CD4-positive, alpha-beta T cell treated with Interferon gamma for 1 hour (primary cell): ENCODE measurements at regions not wholly inside any gene's neighbourhood (a gene's known extent, or its start where the extent isn't known, plus 50 kb on each side); places are given as distances from the start of the nearest gene placed in this dataset.
"Not testable (repeated sequence)": the region's sequence is repeated elsewhere in the genome, so short reads cannot be mapped to it uniquely, and the experiment has no call there.

ENCODE experiments used
- DNase-seq: peaks from one replicate; pipeline ENCODE4 v3.0.0-alpha.2; 2020

DNA sequence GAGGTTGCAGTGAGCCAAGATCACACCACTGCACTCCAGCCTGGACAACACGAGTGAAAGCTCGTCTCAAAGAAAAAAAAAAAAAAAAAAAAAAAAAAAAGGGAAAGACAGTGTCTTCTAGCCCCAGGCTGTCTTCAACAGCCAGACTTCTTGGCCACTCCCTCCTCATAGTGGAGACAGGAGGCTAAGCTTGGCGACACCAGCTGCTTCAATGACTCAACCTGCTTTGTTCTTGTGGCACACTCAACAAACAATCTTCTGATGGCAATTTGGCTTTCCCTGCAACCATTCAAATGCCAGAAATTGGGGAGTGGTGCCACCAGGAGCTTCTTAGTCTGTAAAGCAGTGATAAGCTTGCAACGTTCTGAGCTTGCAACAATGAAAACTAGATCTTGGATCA lies 290.4 kb upstream of the DYNLRB2 start:
- no peak for DNase-seq

DNA sequence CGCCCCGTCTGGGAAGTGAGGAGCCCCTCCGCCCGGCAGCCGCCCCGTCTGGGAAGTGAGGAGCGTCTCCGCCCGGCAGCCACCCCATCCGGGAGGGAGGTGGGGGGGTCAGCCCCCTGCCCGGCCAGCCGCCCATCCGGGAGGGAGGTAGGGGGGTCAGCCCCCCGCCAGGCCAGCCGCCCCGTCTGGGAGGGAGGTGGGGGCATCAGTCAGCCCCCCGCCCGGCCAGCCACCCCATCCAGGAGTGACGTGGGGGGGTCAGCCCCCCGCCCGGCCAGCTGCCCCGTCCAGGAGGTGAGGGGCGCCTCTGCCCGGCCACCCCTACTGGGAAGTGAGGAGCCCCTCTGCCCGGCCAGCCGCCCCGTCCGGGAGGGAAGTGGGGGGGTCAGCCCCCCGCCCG lies 297.5 kb upstream of the DYNLRB2 start:
- DNase-seq, result not testable (repeated sequence)

DNA sequence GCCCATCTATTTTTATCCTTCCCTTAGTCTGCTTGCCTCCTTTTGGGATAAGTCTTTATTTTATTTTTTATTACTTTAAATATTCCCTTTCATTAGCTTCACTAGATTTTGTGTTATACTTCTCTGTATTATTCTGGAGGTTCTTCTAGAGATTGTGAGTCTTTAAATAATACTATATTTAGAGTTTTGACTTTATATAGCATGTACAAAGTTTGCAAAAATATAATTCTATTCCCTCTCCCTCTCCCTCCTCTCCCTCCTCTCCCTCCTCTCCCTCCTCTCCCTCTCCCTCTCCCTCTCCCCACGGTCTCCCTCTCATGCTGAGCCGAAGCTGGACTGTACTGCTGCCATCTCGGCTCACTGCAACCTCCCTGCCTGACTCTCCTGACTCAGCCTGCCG lies 298.5 kb upstream of the DYNLRB2 start:
- not testable (repeated sequence) for DNase-seq

DNA sequence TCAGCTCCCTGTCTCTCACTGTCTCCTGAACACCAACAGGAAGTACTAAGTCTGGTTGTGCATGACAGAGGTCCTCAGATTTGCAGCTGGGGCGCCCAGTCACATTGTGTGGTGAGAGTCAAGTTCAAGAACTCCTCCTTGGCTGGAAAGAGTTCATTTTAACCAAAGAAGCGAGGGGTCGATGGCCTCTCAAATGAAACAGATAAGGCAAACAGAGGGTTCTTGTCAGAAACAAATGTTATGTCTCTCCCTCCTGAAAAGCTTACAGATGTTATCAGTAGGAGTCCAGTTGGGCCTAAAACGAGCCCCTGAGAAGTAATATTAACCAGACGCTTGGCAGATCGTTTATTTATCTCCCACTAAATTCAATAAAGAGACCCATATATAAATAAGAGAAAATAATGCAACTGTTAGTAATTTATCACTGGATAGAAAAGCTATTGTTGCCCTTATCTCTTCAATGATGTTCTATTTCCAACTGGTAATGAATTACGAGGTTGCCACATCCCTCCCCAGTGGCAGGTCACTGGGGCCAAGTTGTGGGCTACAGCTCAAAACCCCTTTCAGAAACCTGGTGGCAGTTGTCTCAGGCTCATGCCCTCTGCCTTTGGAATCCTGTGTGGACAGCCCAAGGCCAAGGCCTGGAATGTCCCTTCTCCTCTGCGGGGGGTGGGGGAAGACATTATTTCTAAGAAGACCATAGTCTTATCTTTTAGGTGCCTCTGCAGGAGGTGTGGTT lies 307.5 kb upstream of the DYNLRB2 start:
- DNase-seq, result no peak

DNA sequence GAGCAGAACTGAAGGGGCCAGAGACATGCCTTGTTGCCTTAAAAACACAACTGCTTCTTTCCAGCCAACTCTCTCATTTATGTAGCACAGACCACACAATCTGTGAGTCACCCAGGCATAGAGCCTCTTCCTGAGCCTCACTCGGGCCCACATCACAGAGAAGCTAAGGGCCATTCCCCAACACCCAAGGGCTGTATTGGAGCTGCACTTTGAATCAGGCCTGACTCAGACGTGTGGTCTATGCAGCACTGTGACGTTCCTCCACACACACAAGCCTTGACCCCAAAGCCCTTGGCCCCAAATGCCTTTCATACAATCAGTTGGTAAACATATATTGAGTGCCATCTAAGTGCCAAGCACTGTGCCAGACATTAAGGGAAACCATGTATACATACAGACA lies 308.9 kb upstream of the DYNLRB2 start:
- no peak for DNase-seq

DNA sequence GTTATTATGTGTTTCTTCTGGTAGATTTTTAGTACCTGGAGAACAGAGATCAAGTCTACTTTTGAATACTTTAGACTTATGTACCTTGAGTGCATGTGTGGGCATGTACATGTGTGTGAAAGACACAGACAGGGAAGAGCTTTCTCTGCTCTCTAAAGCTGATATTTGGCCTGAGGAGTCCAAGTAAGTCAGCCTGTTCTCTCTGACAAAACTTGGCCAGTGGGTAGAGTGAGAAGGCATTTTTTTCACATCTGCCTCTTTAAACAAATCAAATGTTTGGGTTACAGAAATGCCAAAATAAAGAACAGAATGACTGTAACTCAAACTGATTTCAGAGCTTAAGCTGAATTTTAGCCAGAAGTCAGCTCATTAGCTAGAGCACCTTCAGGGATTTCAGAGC lies 309.7 kb upstream of the DYNLRB2 start:
- DNase-seq, result no peak

DNA sequence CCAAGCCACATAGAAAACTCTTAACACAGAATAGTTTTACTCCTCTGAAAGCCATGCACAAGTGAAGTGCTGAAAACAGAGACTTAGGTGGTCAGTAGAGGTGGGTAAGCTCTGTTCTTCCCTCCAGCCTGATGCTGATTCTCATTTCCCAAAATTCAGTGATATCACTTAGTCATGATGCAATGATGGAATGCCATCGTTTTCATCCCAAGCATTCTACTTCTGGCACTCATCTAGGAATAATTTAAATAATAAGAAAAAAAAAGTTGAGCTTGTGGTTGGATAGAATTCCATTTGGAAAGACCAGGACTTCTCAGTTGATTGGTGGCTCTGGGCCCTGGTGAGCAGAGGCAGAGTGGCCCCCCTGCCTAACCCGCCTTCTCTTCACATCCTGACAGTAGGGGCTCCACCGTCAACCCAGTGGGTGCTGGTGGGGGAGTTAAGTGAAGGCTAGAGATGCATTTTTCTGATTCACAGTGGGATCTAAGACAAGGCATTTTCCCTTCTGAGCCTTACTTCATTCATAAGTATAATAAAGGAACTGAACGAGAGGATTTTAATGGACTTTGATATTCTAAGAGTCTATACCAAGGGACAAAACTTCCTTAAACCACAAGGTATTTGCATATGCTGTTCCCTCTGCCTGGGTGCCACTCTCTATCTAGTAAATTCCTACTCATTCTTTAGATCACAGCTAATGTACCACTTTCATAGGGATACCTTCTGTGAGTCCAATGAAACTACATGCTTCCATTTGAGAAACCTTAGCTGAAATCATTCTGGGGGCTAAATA lies 310.3 kb upstream of the DYNLRB2 start:
- DNase-seq, result no peak

DNA sequence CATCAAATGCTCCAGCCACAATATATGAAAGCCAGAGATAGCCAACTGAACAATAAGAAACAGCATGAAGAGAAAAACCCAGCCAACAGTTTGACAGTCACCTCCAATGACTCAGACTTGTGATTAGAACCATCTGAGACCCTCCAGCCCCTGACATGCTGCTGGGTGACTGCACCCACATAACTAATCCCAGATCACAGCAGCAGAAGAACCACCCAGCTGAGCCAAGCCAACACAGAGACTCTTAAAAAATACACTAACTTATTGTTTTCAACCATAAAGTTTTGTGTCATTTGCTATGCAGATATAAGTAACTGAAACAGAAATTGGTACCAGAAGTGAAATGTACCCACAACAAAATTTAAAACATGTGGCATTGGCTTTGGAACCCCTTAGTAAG lies 314.3 kb upstream of the DYNLRB2 start:
- no peak for DNase-seq

DNA sequence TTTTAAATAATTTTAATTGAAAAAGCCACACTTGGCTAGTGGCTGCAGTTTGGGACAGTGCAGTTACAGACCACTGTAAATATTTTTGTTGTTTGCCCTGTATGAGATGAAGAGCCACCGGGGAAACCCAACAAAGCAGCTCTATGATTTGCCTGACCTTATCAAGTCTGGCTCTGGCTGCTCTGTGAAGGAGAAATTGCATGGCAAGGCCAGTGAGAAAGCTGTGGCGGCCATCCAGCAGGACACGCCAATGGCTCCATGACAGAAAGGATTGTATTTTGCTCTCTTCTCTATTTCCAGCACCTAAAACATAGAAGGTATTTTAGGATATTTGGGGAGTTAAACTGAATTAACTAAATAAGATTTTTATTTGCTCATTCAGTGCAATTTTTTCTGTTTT lies 330.0 kb upstream of the DYNLRB2 start:
- DNase-seq, result no peak

DNA sequence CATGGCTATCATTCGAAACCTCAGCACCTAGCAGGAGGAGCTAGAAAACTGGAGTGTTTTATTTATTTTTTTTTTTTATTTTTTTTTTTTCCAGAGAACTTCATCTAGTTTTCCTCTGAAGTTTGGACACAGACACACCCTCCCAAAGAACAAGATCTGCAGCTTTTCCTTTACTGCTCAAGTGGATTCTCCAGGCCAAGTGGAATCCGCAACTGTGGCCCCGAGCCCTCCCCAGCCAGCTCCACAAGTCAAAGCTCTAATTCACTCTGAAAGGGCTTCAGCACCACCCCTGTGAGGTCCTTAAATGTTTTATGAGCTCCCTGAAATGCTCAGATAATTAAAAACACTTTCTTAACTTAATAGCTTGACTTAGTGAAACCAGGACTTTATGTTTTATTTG lies 332.1 kb upstream of the DYNLRB2 start:
- no peak for DNase-seq

DNA sequence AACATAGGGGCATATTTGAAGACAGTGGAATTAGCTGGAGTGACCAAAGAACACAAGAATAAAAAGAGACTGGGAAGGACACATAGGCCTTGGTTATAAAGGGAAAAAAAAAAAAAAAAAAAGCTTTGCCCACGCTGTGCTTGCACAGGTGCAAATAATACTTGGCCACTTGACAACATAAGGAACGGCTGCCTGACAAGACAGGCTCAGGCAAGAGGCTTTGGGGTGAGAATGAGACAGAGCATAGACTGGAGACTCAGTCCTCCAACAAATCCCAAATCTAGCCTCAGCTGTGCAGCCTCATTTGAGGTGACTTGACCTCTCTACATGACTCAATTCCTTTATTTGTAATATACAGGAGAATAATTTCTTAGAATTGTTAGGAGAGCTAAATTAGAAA lies 332.8 kb upstream of the DYNLRB2 start:
- DNase-seq, result no peak

DNA sequence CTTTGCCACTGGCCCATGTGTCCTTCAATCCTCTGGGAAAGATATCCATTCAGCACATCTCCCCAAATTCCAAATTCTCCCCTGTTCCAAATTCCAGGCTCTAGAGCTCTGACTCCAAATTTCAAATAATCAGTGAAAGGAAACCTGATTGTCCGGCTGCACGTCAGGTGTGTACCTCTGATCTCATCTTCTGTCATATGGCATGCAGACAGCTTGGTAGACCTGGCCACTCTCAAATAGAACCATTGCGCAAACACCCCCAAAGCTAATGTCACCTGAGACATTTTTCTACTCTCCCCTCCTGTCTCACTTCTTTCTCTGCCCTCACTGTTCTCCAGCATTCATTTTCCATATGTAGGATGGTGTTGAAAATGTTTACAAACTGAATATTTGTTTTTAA lies 337.0 kb upstream of the DYNLRB2 start:
- no peak for DNase-seq

DNA sequence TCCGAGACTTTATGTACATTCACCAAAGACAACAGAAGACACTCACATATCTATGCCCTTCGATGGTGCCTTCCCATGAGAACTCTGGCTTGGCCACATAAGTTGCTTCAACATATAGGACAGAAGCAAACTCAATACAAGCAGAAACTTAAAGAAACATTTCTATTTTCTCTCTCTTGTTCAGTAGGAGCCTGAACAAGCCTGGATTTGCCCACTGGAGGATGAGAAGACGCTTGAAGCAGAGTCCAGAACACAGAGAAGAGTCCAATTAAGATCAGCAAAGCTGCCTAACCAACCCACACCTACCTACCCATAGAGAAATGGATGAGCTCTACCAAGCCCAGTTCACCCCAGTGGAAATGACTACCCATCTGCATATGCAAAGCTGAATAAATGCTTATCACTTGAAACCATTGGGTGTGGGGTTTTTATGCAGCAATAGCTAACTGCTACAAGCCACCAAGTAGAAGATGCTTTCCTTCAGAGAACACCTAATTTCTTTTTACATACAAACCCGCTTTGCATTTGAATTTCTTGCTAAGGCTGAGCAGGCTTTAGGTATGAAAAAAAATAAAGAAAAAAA lies 337.9 kb upstream of the DYNLRB2 start:
- DNase-seq, result no peak

DNA sequence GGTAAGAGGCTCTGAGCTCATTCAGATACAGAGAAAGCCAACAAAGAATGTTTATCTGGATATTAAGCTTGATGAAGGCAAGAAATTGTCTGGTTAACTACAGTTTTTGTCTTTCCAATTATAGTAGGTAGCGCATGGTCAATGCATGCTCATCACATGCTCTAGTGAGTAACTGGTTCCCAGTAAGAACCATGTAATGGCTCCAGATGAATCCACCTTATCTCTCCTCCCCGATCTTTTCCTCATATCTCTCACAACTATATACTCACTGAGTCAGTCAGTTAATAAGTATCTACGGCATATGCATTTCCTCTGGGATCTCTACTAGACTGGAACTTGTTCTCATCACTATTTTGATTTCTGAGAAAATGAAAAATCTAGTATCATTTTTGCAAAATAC lies 340.7 kb upstream of the DYNLRB2 start:
- no peak for DNase-seq

DNA sequence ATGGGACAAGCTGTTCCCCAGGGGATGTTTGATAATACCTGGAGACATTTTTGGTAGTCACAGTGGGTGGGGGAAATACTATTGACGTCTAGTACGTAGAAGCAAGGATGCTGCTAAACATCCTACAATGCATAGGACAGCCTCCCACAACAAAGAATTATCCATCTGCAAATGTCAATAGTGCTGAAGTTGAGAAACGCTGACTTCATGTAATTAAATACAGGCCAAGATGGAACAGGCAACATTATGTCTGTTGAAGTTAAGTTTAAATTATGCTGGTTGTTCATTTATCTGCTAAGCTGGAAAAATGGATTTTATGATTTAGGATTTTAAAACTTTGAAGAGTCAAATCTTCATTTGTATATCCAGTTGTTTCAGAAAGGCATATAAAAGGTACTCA lies 341.2 kb upstream of the DYNLRB2 start:
- no peak for DNase-seq

DNA sequence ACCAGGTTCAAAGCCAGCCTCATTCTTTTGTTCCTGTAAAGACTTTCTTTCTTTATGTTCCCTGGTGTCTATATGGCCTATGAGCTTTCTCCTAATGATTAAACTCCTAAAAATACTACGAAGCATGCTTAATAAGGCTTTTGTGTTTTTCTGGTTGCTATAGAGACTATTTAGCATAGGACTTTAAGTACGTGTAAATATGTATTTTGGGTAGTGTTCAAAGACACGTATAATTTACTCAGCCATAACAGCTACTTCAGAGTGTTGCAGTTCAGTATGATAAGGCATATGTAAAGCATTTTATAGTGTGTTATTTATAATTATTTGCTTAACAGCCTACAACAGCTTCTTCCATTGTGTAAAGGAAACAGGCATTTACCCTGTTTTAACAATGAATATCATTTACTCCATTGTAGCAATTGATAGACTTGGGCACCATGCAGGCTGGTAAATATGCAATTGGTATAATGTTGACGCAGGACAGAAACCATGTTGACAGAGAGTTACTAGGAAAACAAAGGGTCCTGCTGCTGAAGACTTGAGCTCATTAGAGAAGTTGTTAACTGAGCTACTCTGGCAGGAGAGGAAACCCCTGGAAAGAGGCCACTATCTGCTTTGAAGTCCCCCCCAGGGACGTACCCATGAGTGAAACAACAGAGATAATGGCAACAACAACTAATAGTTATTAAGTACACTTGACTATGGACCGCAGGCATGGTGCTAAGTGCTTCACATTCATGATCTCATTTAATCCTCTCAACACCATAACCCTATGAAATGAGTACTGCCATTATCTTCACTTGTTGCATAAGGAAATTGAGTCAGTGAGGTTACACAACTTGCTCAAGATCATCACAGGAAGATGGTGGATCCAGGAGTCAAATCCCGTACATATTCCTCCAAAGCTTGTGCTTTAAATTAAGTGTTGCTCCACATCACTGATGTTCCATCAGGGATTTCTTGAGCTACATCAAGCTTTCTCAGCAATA lies 342.2 kb upstream of the DYNLRB2 start:
- no peak for DNase-seq

DNA sequence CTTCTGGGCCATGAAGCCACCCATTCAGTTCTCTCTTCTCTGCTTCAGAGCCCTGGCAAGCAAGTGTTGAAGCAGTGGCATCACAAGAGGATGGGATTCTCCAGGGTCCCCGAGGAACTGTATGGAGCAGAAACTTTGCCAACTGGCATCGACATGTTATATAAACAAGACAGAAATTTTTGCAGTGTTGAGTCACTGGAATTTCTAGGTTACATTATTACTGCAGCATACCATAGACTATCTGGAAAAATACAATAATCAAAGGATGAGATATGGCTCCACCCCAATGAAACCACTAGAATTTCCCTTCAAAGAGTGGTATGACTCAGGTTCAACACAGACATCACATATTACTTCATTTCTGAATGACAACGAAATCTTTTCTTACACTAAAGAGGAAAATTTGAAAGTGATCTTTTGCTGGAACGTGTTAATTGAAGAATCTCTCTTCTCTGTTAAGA lies 343.0 kb upstream of the DYNLRB2 start:
- no peak for DNase-seq

DNA sequence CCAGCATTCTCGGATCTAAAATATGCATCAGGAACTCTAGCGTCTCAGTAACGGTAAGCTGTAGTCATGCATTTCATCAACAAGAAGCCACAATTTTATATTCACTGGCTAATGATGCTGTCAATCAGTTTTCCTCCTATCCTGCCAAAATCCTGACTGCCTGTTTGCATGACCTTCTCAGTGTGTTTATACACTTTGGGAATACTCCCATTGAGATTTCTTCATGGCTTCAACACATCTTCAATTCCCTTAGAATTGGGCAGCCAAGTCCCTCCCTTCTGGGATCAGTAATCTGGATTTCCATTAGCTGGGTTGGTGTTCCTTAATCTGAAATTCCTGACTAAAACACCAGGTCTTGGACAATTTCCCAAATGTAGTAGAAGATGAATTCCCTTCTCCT lies 348.9 kb upstream of the DYNLRB2 start:
- no peak for DNase-seq

DNA sequence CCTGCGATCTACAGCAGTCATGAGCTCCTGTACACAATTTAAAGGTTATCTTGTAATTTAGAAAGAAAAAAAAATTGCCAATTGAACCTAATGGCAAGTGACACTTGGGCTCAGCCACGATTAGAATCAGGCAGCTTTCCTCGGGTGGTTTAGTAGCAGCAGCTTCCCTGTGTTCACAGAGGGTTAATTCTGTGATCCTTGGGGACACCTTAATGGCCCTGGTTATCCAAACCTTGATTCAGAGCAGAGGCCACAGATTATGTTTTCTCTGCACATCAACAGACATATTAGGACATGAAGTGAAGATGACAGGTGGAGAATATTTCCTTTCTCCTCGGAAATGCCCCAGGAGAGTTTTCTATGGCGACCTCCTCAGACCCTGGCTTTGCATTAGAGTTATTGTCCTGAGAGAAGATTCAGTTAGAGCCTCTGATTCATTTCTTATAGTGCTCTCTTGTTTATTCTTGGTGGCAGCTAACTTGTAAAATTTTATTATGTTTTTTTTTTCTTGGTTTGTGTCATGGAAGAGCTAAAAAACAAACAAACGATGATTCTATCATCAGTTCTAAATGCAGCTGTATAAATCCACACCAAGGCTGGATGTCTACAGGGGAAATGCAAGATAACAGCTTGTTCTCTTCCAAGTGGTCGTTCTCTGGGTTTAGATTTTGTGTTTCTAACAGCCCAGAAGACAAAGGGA lies 351.2 kb upstream of the DYNLRB2 start:
- DNase-seq, result no peak

DNA sequence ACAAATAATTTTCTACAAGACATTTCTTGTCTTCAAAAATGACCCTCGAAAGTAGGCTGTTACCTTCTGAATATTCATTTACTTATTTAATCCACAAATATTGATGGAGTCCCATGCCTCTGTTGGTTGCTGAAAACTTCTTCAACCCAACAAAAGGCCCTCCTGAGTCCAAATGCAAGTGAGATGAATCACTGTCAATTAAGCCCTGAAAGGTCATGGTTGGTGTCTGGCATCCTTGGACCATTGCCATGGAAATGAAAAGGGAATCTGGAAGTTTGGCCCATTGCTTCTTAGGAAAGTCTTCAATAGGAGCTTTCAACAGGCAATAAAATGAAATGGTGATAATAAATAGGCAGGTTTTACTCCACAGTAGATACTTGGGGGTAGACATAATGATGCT lies 364.7 kb upstream of the DYNLRB2 start:
- DNase-seq, result no peak

DNA sequence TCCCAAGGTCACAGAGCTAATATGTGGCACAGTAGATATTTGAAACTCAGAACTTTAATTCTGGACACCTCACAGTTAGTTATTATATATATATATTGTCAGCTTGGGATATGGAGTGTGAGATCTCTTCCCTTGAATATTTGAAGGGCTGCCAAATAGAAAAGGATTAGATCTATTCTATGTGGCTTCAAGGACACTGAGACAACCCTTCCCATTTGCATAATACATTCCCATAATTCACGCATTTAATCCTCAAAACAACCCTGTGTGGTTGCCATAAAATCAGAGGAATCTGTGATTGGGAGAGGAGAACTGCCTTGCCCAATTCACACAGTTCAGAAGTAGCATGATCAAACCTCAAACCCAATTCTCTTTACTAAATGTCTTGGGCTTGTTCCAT lies 365.8 kb upstream of the DYNLRB2 start:
- no peak for DNase-seq

DNA sequence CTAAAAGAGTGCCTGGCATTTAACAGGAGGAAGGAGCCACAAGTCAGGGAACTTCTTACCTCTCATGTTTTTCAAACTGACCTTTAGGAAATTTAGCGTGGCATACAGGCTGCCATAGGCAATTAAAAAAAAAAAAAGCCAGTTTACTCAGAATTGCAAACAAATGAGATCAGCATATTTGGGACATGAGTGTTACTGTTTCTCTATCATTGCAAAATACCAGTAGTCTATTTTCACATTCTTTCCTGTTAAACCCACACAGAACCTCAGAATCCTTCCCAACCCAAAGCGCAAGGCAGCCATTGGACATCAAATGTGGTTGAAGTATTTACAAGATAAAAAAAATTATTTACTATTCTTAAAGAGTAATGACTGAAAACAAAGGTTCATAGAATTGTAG lies 366.4 kb upstream of the DYNLRB2 start:
- no peak for DNase-seq
